K562 (cell line): ENCODE measurements at regions not wholly inside any gene's neighbourhood (a gene's known extent, or its start where the extent isn't known, plus 50 kb on each side); places are given as distances from the start of the nearest gene placed in this dataset.

Experiments
- BMI1 ChIP-seq: fragments of 150-350 bp; IDR thresholded peaks from 2 replicates; pipeline ENCODE4 v1.6.1; 2014; ENCODE audit warnings: low read length
- CXXC5 ChIP-seq: fragments of 250-450 bp; sonication (Bioruptor Pico); IDR thresholded peaks from 2 replicates; pipeline ENCODE4 v1.8.0; 2022; ENCODE audit warnings: inconsistent platforms, mild to moderate bottlenecking, moderate library complexity
- ELF1 ChIP-seq: fragments of 200-800 bp; sonication (Bioruptor generic); IDR thresholded peaks from 2 replicates; pipeline ENCODE4 v1.6.1; 2016; ENCODE audit warnings: missing genetic modification characterization, missing compliant biosample characterization
- ETS2 ChIP-seq: IDR thresholded peaks from 2 replicates; pipeline ENCODE4 v1.6.1; 2016; ENCODE audit warnings: borderline replicate concordance, missing genetic modification characterization, mild to moderate bottlenecking, moderate library complexity, missing compliant biosample characterization; ENCODE audit not compliant: poor library complexity, severe bottlenecking
- IRF2 ChIP-seq: sonication (generic); formaldehyde crosslinking; IDR thresholded peaks from 2 replicates; pipeline ENCODE4 v1.8.1; 2022; ENCODE audit warnings: mild to moderate bottlenecking, missing genetic modification reagents
- KLF10 ChIP-seq: fragments of 250-450 bp; sonication (Bioruptor Pico); IDR thresholded peaks from 2 replicates; pipeline ENCODE4 v1.6.1; 2021; ENCODE audit warnings: matching md5 sums
- MECOM ChIP-seq: fragments of 250-450 bp; sonication (Bioruptor Pico); IDR thresholded peaks from 2 replicates; pipeline ENCODE4 v1.8.0; 2022; ENCODE audit warnings: inconsistent platforms
- MEIS2 ChIP-seq: fragments of 450-650 bp; IDR thresholded peaks from 2 replicates; pipeline ENCODE4 v1.6.1; 2014; ENCODE audit warnings: mild to moderate bottlenecking; ENCODE audit not compliant: partially characterized antibody
- MYNN ChIP-seq, 2 experiments: sonication (generic); formaldehyde crosslinking in 1 of 2; IDR thresholded peaks; 2 replicates each; pipeline versions ENCODE4 v1.5.0 to v1.6.1; 2016 to 2020; ENCODE audit warnings: antibody characterized with exemption in 1 of 2, missing genetic modification reagents in 1 of 2
- OTX1 ChIP-seq: fragments of 450-650 bp; formaldehyde crosslinking; IDR thresholded peaks from 2 replicates; pipeline ENCODE4 v1.4.0; 2022; ENCODE audit warnings: mild to moderate bottlenecking
- POU5F1 ChIP-seq: fragments of 150-350 bp; IDR thresholded peaks from 2 replicates; pipeline ENCODE4 v1.6.1; 2014; ENCODE audit warnings: borderline replicate concordance, low read length, low read depth, mild to moderate bottlenecking; ENCODE audit not compliant: partially characterized antibody
- REST ChIP-seq, 2 experiments: fragments of 450-650 bp; formaldehyde crosslinking in 1 of 2; IDR thresholded peaks; 2 replicates each; pipeline versions ENCODE4 v1.4.0 to v1.6.1; 2014 to 2020; ENCODE audit warnings: mild to moderate bottlenecking in 2 of 2, borderline replicate concordance in 1 of 2, low read depth in 1 of 2
- SMARCA4 ChIP-seq: fragments of 450-650 bp; IDR thresholded peaks from 2 replicates; pipeline ENCODE4 v1.6.1; 2016
- SRSF9 ChIP-seq: fragments of 200-400 bp; formaldehyde crosslinking; IDR thresholded peaks from 2 replicates; pipeline ENCODE4 v1.6.1; 2017; ENCODE audit warnings: low read depth, low read length, borderline replicate concordance
- XRCC5 ChIP-seq: fragments of 200-400 bp; formaldehyde crosslinking; IDR thresholded peaks from 2 replicates; pipeline ENCODE4 v1.6.1; 2017; ENCODE audit warnings: low read depth, mild to moderate bottlenecking, low read length
- ZNF232 ChIP-seq: sonication (generic); formaldehyde crosslinking; IDR thresholded peaks from 2 replicates; pipeline ENCODE4 v1.8.0; 2022; ENCODE audit warnings: mild to moderate bottlenecking, missing genetic modification reagents
- ZNF316 ChIP-seq: fragments of 450-650 bp; IDR thresholded peaks from 2 replicates; pipeline ENCODE4 v1.6.1; 2016
- ZNF644 ChIP-seq: fragments of 200-800 bp; sonication (Bioruptor generic); IDR thresholded peaks from 2 replicates; pipeline ENCODE4 v1.6.1; 2016; ENCODE audit warnings: low read depth, missing genetic modification characterization, missing compliant biosample characterization

DNA sequence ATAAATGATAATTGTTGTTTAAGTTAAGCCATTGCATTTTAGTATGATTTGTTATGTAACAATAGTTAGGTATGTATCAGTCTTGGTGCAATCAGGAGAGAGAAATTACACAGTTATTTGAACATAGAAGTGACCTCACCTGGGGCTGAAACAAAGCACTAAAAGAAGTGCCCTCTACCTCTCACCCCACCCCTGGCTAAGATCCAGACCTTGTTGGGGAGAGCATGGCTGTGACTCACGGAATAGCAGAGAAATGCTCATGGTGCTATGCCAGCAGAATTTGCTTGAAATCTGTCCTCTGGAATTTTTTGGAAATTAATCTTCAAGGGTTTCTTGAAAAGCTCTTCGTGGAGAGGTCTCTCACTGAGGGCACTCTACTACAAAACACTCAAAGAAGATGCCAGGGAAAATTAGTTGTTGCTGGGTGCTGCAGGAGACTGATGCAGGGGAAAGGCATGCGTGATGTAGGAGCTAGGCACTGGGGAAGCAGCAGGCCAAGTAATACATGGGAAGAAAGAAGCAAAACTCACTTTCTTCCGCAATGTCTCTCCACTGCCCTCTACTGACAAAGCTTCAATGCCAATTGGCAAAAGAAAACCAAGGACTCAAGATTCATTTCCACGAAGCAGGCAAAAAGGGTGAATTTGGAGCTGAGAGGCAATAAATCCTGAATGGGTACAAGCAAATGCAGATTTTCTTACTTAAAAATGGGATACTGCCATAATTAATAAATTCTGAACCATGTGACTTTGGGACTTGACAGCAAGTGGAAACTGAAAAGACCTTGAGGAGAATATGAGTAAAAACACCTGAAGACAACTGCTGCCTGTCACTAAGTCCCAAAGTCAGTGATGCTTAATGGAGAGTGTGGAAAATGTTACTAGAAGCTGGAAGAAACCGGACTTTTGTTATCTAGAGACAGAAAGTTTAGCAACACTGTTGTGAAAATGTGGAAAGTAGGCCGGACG, 136.3 kb upstream of the ZNF184 start (continued):
- TF ChIP-seq REST (IDR thresholded peaks at IDR 0.05; ENCODE audit: borderline replicate concordance) (peak; percentile 81; the same call in 1 of the 2 replicates), REST (CRISPR knock-in tag; IDR thresholded peaks at IDR 0.05; ENCODE audit: low read depth) (no peak), MYNN (IDR thresholded peaks at IDR 0.05) (peak; percentile 58; the same call in 1 of the 2 replicates), MYNN (CRISPR knock-in tag; IDR thresholded peaks at IDR 0.05) (no peak), CXXC5 (CRISPR knock-in tag) (0 out of 2 replicates have a peak, but pooled peaks have one; percentile 41), BMI1 (no peak), ZNF644 (tag) (no peak), KLF10 (CRISPR knock-in tag) (no peak), ZNF232 (no peak), SRSF9 (no peak), IRF2 (CRISPR knock-in tag) (no peak), MEIS2 (peak; percentile 12), ZNF316 (no peak), ELF1 (tag) (peak; percentile 67), XRCC5 (no peak), ETS2 (tag) (no peak), POU5F1 (no peak), MECOM (CRISPR knock-in tag) (no peak), OTX1 (CRISPR knock-in tag) (no peak), SMARCA4 (no peak)
